AG04449 (cell line): ENCODE measurements at regions not wholly inside any gene's neighbourhood (a gene's known extent, or its start where the extent isn't known, plus 50 kb on each side); places are given as distances from the start of the nearest gene placed in this dataset.

Experiments
- CTCF ChIA-PET: fragments of 350-600 bp; formaldehyde crosslinking; extraction: SDS; loops from one replicate; lab custom pipeline; 2021; ENCODE audit warnings: antibody characterized with exemption; lab: Yijun Ruan, JAX
- POLR2A ChIA-PET: fragments of 400-600, 350-600 bp; formaldehyde crosslinking; extraction: SDS; loops from one replicate; lab custom pipeline; 2020; ENCODE audit warnings: antibody characterized with exemption, inconsistent platforms; lab: Yijun Ruan, JAX
- DNase-seq: peaks from one replicate; pipeline ENCODE4 v3.0.0-alpha.2; 2010; ENCODE audit warnings: low read depth, low spot score
- H3K4me3 ChIP-seq: 2 replicates; pipeline ENCODE4 v1.5.1; 2011; ENCODE audit warnings: low read depth, mild to moderate bottlenecking, control low read depth, low read length
- CTCF ChIP-seq: IDR thresholded peaks from one replicate; pipeline ENCODE4 v1.5.1; 2011; ENCODE audit warnings: mild to moderate bottlenecking, moderate library complexity, low read length, control low read depth, inconsistent platforms; ENCODE audit not compliant: insufficient read depth; ENCODE audit errors: missing control alignments

DNA sequence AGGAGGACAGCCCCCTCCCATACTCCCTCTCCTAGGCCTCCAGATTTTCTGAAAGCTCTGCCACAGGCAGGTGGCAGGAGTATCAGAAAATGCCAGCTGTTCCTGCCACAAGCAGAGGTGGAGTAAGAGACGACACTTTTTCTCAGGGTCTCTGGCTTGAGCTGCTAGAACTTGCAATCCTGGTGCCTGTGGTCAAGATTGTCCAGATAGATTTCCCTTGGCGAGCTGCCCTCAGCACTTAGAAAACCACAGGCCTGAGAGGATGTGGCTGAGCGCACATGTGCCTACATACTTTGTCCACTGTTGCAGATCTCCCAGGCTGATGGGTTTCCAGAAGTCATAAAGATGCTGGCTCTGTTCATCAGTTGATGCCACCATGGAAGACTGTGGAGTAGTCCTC lies 65.7 kb upstream of the NAV2 start:
- peak; percentile 88 for DNase-seq
- POLR2A ChIA-PET, result interaction anchor here (1.0 to 1.5 kb wide), 4 partner anchors 12 to 88 kb away, joined by 3 to 4 read pairs (median 3); no protein-coding TSS in a partner anchor
- no peak overlapping the region for H3K4me3 ChIP-seq
- TF ChIP-seq CTCF, result peak; percentile 9
- CTCF ChIA-PET, result interaction anchor here (0.7 to 2.2 kb wide), 12 partner anchors 10 to 95 kb away, joined by 3 to 9 read pairs (median 3); no protein-coding TSS in a partner anchor

DNA sequence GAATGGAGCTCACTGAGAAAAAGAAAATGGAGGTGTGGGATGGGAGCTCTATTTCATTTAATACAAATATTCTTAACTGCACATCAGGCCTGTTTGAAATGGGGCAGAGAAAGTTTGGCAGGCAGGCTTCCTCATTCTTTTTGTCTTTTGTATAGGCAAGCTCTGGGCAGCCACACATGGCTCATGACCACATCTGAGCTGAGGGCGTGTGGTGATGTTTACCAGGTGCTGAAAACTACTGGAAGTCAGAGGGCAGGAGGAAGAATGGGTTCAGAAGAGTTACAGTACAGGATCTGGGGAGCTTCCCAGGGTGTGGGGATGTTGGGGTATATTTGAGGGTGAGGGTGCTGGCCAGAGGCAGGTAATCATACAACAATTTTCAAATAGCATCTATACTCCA lies 66.3 kb upstream of the NAV2 start:
- DNase-seq, result no peak
- ChIA-PET POLR2A (interaction anchor here (1.0 to 1.5 kb wide), 3 partner anchors 12 to 89 kb away, joined by 3 to 4 read pairs (median 3); no protein-coding TSS in a partner anchor), CTCF (interaction anchor here (0.9 to 2.2 kb wide), 9 partner anchors 9 to 96 kb away, joined by 3 to 9 read pairs (median 3); no protein-coding TSS in a partner anchor)
- no peak for TF ChIP-seq CTCF
- no peak overlapping the region for H3K4me3 ChIP-seq

DNA sequence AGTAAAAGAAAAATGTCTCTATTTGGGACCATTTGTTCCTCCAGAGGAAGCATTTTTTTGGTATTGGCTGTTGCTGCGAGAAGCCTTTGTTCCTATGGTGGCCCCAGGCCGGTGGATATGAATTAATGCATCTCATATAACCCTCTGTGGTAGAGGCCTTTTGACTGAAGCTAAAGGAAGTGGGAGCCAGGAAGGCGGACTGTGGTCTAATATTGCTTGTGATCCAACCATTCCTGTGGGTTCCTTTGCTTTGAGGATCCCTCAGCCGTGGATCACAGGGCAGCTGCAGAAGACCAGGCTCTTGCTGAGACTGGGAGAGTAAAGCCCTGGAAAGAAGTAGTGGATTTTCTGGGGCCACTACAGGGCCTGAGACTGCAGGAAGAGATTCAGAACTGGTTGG lies 68.3 kb upstream of the NAV2 start:
- ChIA-PET POLR2A (no interaction called here), CTCF (no interaction called here)
- no peak overlapping the region for H3K4me3 ChIP-seq
- TF ChIP-seq CTCF, result no peak
- DNase-seq, result no peak

GRCh38 chr11:19642185-19643158 lies 70.2 kb upstream of the NAV2 start:
- no peak for TF ChIP-seq CTCF
- CTCF ChIA-PET, result interaction anchor here (1.3 to 1.4 kb wide), 2 partner anchors 9 to 101 kb away, joined by 4 to 8 read pairs; no protein-coding TSS in a partner anchor
- POLR2A ChIA-PET, result interaction anchor here (0.7 kb wide), 1 partner anchor 93 kb away, joined by 3 read pairs; no protein-coding TSS in a partner anchor
- no peak for DNase-seq
- H3K4me3 ChIP-seq, result no peak overlapping the region

DNA sequence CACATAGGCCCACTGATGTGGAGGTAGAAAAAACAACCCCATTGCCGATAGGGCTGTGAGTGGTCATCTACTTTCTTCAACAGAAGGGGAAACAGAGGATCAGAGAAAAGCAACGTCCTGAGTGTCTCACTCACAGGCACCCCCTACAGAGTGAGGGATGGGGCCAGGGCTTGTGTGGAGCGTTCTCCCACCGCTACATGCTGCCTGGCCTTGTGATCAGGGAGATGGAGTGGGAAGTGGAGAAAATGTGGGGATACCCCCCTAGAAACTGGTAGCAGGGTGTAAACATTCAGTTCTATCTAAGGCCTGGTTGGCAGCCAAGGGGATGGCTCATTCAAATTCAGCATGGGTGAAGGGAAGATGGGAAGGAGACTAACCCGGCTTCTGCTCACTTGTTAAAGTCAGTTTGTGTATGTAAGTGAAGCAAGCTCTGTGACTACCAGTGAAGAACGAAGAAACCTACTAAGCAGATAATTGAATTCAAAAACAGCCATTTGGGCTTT lies 73.0 kb upstream of the NAV2 start:
- ChIA-PET POLR2A (interaction anchor here (0.6 kb wide), 1 partner anchor 23 kb away, joined by 4 read pairs; no protein-coding TSS in a partner anchor), CTCF (interaction anchor here (1.0 kb wide), 1 partner anchor 9 kb away, joined by 3 read pairs; no protein-coding TSS in a partner anchor)
- no peak for TF ChIP-seq CTCF

More for the DNA sequence above, 73.0 kb upstream of the NAV2 start:
- no peak for DNase-seq
- no peak overlapping the region for H3K4me3 ChIP-seq
